Prostate gland (tissue), 2 donors: ENCODE measurements at regions not wholly inside any gene's neighbourhood (a gene's known extent, or its start where the extent isn't known, plus 50 kb on each side); places are given as distances from the start of the nearest gene placed in this dataset.

Experiments
- DNase-seq: peaks from one replicate; pipeline ENCODE4 v3.0.0-alpha.2; 2019; ENCODE audit warnings: low spot score
- H3K27ac ChIP-seq, 2 donors: fragments of 200-600 bp; sonication (generic); 2 replicates each; pipeline ENCODE4 v1.5.1; 2017 to 2019
- H3K27me3 ChIP-seq: fragments of 200-600 bp; sonication (generic); replicated peaks from 2 replicates; pipeline ENCODE4 v1.5.1; 2019; ENCODE audit not compliant: insufficient read depth
- H3K36me3 ChIP-seq, 2 donors: fragments of 200-600 bp; sonication (generic); 1 replicate in 1 of 2; 2 replicates in 1 of 2; pipeline versions ENCODE4 v1.5.1 to v1.8.1; 2017 to 2019
- H3K4me1 ChIP-seq: fragments of 200-600 bp; sonication (generic); replicated peaks from 2 replicates; pipeline ENCODE4 v1.5.1; 2019
- H3K4me3 ChIP-seq, 2 donors: fragments of 200-600 bp; sonication (generic); 2 replicates each; pipeline ENCODE4 v1.5.1; 2017 to 2019
- H3K9me3 ChIP-seq: fragments of 200-600 bp; sonication (generic); 2 replicates; pipeline ENCODE4 v1.5.1; 2017
- POLR2A ChIP-seq: fragments of 450-650 bp; IDR thresholded peaks from one replicate; pipeline ENCODE4 v1.6.1; 2016; ENCODE audit warnings: antibody characterized with exemption, mild to moderate bottlenecking
- POLR2AphosphoS5 ChIP-seq: sonication (generic); formaldehyde crosslinking; IDR thresholded peaks from one replicate; pipeline ENCODE4 v1.6.1; 2017; ENCODE audit warnings: antibody characterized with exemption
- WGBS: methylation state at CpG from one replicate; pipeline ENCODE4 v1.1.5; 2018; 5-methylcytosine and 5-hydroxymethylcytosine counted together
- intact Hi-C: fragments of 100-400 bp; cut with DNase I; formaldehyde crosslinking; loops from one replicate; pipeline ENCODE4 v1.14.2; 2022
- TF ChIP-seq, protein P1 (sequence below), 4 experiments: fragments of 200-600 bp in 2 of 4; fragments of 450-650 bp in 2 of 4; sonication (generic) in 2 of 4; IDR thresholded peaks; 1 replicate in 3 of 4; 2 replicates in 1 of 4; pipeline ENCODE4 v1.5.1; 2016 to 2019; ENCODE audit warnings: antibody characterized with exemption in 4 of 4, mild to moderate bottlenecking in 2 of 4, moderate library complexity in 2 of 4

- H3K27ac ChIP-seq, result no peak overlapping the region
- 98% methylated on average over 2 of the region's 2 CpGs for WGBS
- TF ChIP-seq POLR2A (no peak), POLR2AphosphoS5 (no peak)
- TF ChIP-seq, protein P1, sequence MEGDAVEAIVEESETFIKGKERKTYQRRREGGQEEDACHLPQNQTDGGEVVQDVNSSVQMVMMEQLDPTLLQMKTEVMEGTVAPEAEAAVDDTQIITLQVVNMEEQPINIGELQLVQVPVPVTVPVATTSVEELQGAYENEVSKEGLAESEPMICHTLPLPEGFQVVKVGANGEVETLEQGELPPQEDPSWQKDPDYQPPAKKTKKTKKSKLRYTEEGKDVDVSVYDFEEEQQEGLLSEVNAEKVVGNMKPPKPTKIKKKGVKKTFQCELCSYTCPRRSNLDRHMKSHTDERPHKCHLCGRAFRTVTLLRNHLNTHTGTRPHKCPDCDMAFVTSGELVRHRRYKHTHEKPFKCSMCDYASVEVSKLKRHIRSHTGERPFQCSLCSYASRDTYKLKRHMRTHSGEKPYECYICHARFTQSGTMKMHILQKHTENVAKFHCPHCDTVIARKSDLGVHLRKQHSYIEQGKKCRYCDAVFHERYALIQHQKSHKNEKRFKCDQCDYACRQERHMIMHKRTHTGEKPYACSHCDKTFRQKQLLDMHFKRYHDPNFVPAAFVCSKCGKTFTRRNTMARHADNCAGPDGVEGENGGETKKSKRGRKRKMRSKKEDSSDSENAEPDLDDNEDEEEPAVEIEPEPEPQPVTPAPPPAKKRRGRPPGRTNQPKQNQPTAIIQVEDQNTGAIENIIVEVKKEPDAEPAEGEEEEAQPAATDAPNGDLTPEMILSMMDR (IDR thresholded peaks at IDR 0.05), result no peak
- DNase-seq, result no peak
- no peaks in the 10 kb centered on the region for H3K9me3 ChIP-seq
- H3K4me1 ChIP-seq, result no peaks in the 10 kb centered on the region
- no peaks in the 10 kb centered on the region for H3K27me3 ChIP-seq
- no peaks in the 10 kb centered on the region for H3K36me3 ChIP-seq
- H3K4me3 ChIP-seq, result no peak overlapping the region
- intact Hi-C loops, result no loop called here
These were observed 366.2 kb upstream of the CLNK start for GRCh38 chr4:11050766-11051165.

- 65% methylated on average over 2 of the region's 2 CpGs for WGBS
- H3K9me3 ChIP-seq, result no peaks in the 10 kb centered on the region
- H3K27me3 ChIP-seq, result no peaks in the 10 kb centered on the region
- no peak overlapping the region for H3K4me3 ChIP-seq
- TF ChIP-seq, protein P1 (IDR thresholded peaks at IDR 0.05), result no peak
- TF ChIP-seq POLR2A (no peak), POLR2AphosphoS5 (no peak)
- DNase-seq, result no peak
- no peaks in the 10 kb centered on the region for H3K4me1 ChIP-seq
- intact Hi-C loops, result no loop called here
- H3K36me3 ChIP-seq, result no peaks in the 10 kb centered on the region
- H3K27ac ChIP-seq, result no peak overlapping the region
These were observed 364.4 kb upstream of the CLNK start for GRCh38 chr4:11049001-11049400.

- intact Hi-C loops, result no loop called here
- Histone ChIP-seq H3K9me3 (no peaks in the 10 kb centered on the region), H3K4me3 (no peak overlapping the region), H3K4me1 (no peaks in the 10 kb centered on the region), H3K27me3 (no peaks in the 10 kb centered on the region), H3K27ac (no peak overlapping the region), H3K36me3 (no peaks in the 10 kb centered on the region)
- no peak for DNase-seq
- TF ChIP-seq, protein P1 (IDR thresholded peaks at IDR 0.05), result no peak
- TF ChIP-seq POLR2A, result no peak
- no peak for TF ChIP-seq POLR2AphosphoS5
- WGBS, result 94% methylated on average over 3 of the region's 3 CpGs
These were observed 358.2 kb upstream of the CLNK start for GRCh38 chr4:11042760-11043159.

GRCh38 chr4:11039634-11040131 lies 355.1 kb upstream of the CLNK start:
- no peaks in the 10 kb centered on the region for H3K4me1 ChIP-seq
- DNase-seq, result no peak
- TF ChIP-seq, protein P1 (IDR thresholded peaks at IDR 0.05), result no peak
- no peak for TF ChIP-seq POLR2AphosphoS5
- 66% methylated on average over 8 of the region's 8 CpGs for WGBS
- H3K27me3 ChIP-seq, result no peaks in the 10 kb centered on the region
- H3K4me3 ChIP-seq, result no peak overlapping the region
- H3K36me3 ChIP-seq, result no peaks in the 10 kb centered on the region
- H3K9me3 ChIP-seq, result no peaks in the 10 kb centered on the region
- H3K27ac ChIP-seq, result no peak overlapping the region
- intact Hi-C loops, result no loop called here

DNA sequence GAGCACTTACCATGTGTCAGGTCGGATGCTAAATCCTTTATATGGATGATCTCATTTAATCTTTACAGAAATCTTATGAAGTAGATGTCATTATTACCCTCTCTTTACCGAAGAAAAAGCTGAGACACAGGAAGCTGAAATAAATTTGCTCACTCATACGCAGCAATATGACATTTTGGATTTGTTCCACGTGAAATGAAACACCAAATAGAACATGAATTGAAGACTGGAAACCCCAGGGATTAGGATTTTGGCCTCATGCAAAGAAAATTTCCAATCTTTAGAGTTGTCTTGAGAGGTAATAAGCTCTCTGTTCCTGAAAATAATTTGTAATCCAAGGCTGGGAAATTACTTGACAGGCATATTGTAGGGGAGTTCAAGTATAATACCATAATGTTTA lies 354.4 kb upstream of the CLNK start:
- Histone ChIP-seq H3K4me1 (no peaks in the 10 kb centered on the region), H3K27me3 (no peaks in the 10 kb centered on the region), H3K4me3 (no peak overlapping the region), H3K36me3 (no peaks in the 10 kb centered on the region), H3K9me3 (no peaks in the 10 kb centered on the region), H3K27ac (no peak overlapping the region)
- no peak for DNase-seq
- TF ChIP-seq, protein P1 (IDR thresholded peaks at IDR 0.05), result no peak
- TF ChIP-seq POLR2AphosphoS5 (no peak), POLR2A (no peak)
- intact Hi-C loops, result no loop called here
- 59% methylated on average over 4 of the region's 4 CpGs for WGBS
